GM12878 (cell line): ENCODE measurements at regions not wholly inside any gene's neighbourhood (a gene's known extent, or its start where the extent isn't known, plus 50 kb on each side); places are given as distances from the start of the nearest gene placed in this dataset.

Experiments
- ATAC-seq: fragments of 200-7000 bp; cut with Tn5 transposase; 3 replicates; pipeline ENCODE4 v1.9.1; 2020; ENCODE audit warnings: mild to moderate bottlenecking, moderate library complexity
- BruUV-seq: library from RNA; stranded (reverse); fragments of 400-500 nt; replicated peaks from 2 replicates; lab custom pipeline; 2021; lab: Mats Ljungman, UMichigan
- CTCF ChIA-PET: fragments of 300-600 bp; sonication (Branson Sonifier 250); formaldehyde crosslinking; extraction: SDS; loops from one replicate; lab custom pipeline; 2021; ENCODE audit warnings: inconsistent platforms; lab: Yijun Ruan, JAX
- POLR2A ChIA-PET: fragments of 350-600 bp; formaldehyde crosslinking; extraction: SDS; loops from one replicate; lab custom pipeline; 2021; ENCODE audit warnings: inconsistent platforms; lab: Charles Lee
- RAD21 ChIA-PET: fragments of 300-600 bp; sonication (Branson Sonifier 250); formaldehyde crosslinking; loops from one replicate; lab custom pipeline; 2023; ENCODE audit warnings: antibody characterized with exemption; ENCODE audit not compliant: unreplicated experiment; lab: Charles Lee
- SMC1A ChIA-PET: fragments of 300-600 bp; sonication (Branson Sonifier 250); formaldehyde crosslinking; loops from one replicate; lab custom pipeline; 2023; ENCODE audit not compliant: unreplicated experiment, uncharacterized antibody; lab: Charles Lee
- DNase-seq: peaks from one replicate; pipeline ENCODE4 v3.0.0-alpha.2; 2011; ENCODE audit warnings: low read depth, low spot score
- FAIRE-seq: peaks from 3 replicates; lab custom pipeline; 2011; peaks lifted over from hg19 to GRCh38; lab: Jason Lieb, UNC
- H2AFZ ChIP-seq: 2 replicates; pipeline ENCODE4 v1.6.0; 2011; ENCODE audit warnings: low read depth, low read length, control low read depth; ENCODE audit not compliant: control insufficient read depth
- H3K27ac ChIP-seq: 2 replicates; pipeline ENCODE4 v1.5.1; 2011; ENCODE audit warnings: control low read depth; ENCODE audit not compliant: control insufficient read depth, insufficient read depth
- H3K27me3 ChIP-seq, 2 experiments: replicated peaks in 1 of 2; 2 replicates each; pipeline versions ENCODE4 v1.6.0 to v1.6.1; 2011; ENCODE audit warnings: low read length in 1 of 2; ENCODE audit not compliant: control insufficient read depth in 2 of 2, insufficient read depth in 2 of 2
- H3K36me3 ChIP-seq, 2 experiments: 2 replicates each; pipeline ENCODE4 v1.5.1; 2011; ENCODE audit warnings: low read length in 1 of 2; ENCODE audit not compliant: control insufficient read depth in 2 of 2, insufficient read depth in 2 of 2
- H3K4me1 ChIP-seq: 2 replicates; pipeline ENCODE4 v1.6.1; 2011; ENCODE audit warnings: mild to moderate bottlenecking, low read length, moderate library complexity, mixed read lengths; ENCODE audit not compliant: control insufficient read depth, insufficient read depth
- H3K4me2 ChIP-seq: 2 replicates; pipeline ENCODE4 v1.6.0; 2011; ENCODE audit warnings: control low read depth; ENCODE audit not compliant: control insufficient read depth, insufficient read depth
- H3K4me3 ChIP-seq: fragments of 200-600 bp; sonication (generic); 2 replicates; pipeline ENCODE4 v1.5.1; 2016
- H3K79me2 ChIP-seq: 2 replicates; pipeline ENCODE4 v1.6.0; 2011; ENCODE audit warnings: low read length; ENCODE audit not compliant: control insufficient read depth, insufficient read depth
- H3K9ac ChIP-seq: 2 replicates; pipeline ENCODE4 v1.8.0; 2011; ENCODE audit warnings: low read length, control low read depth, mixed read lengths; ENCODE audit not compliant: control insufficient read depth, insufficient read depth
- H3K9me3 ChIP-seq: replicated peaks from 3 replicates; pipeline ENCODE4 v1.5.1; 2011; ENCODE audit warnings: mild to moderate bottlenecking, low read length; ENCODE audit not compliant: control insufficient read depth, insufficient read depth
- H4K20me1 ChIP-seq: 2 replicates; pipeline ENCODE4 v1.6.0; 2011; ENCODE audit not compliant: control insufficient read depth, insufficient read depth
- BHLHE40 ChIP-seq, 2 experiments: fragments of 450-650 bp in 1 of 2; IDR thresholded peaks; 2 replicates each; pipeline ENCODE4 v1.6.1; 2011 to 2017; ENCODE audit warnings: low read depth in 2 of 2, borderline replicate concordance in 1 of 2, improper control_type of control experiment in 1 of 2, low read length in 1 of 2, mild to moderate bottlenecking in 1 of 2
- BMI1 ChIP-seq: fragments of 450-650 bp; IDR thresholded peaks from 2 replicates; pipeline ENCODE4 v1.6.1; 2016; ENCODE audit warnings: mild to moderate bottlenecking, moderate library complexity, borderline replicate concordance
- HCFC1 ChIP-seq: fragments of 150-350 bp; IDR thresholded peaks from 2 replicates; pipeline ENCODE4 v1.6.1; 2014; ENCODE audit warnings: low read length
- JUND ChIP-seq: IDR thresholded peaks from 2 replicates; pipeline ENCODE4 v1.6.1; 2012; ENCODE audit warnings: low read depth, mild to moderate bottlenecking, low read length, improper control_type of control experiment, moderate library complexity
- LARP7 ChIP-seq: fragments of 450-650 bp; IDR thresholded peaks from 2 replicates; pipeline ENCODE4 v1.6.1; 2017; ENCODE audit warnings: mild to moderate bottlenecking
- MTA3 ChIP-seq: IDR thresholded peaks from 2 replicates; pipeline ENCODE4 v1.6.1; 2012; ENCODE audit warnings: low read length, inconsistent platforms, borderline replicate concordance
- POLR2A ChIP-seq: IDR thresholded peaks from 2 replicates; pipeline ENCODE4 v1.6.1; 2011; ENCODE audit warnings: low read depth, mild to moderate bottlenecking, low read length
- POLR2AphosphoS5 ChIP-seq: IDR thresholded peaks from 2 replicates; pipeline ENCODE4 v1.6.1; 2011; ENCODE audit warnings: mild to moderate bottlenecking, low read length, inconsistent platforms
- REST ChIP-seq: IDR thresholded peaks from 2 replicates; pipeline ENCODE4 v1.6.1; 2012; ENCODE audit warnings: mild to moderate bottlenecking, low read depth, low read length
- SMARCA5 ChIP-seq: fragments of 450-650 bp; IDR thresholded peaks from 2 replicates; pipeline ENCODE4 v1.6.1; 2017; ENCODE audit warnings: mild to moderate bottlenecking
- STAT3 ChIP-seq: IDR thresholded peaks from 2 replicates; pipeline ENCODE4 v1.6.1; 2011; ENCODE audit warnings: low read depth, low read length, improper control_type of control experiment
- USF1 ChIP-seq: IDR thresholded peaks from 2 replicates; pipeline ENCODE4 v1.6.1; 2011; ENCODE audit warnings: borderline replicate concordance, low read depth, mild to moderate bottlenecking, moderate library complexity, mixed read lengths, low read length; ENCODE audit not compliant: insufficient read depth; ENCODE audit errors: extremely low read length
- ZNF592 ChIP-seq: fragments of 450-650 bp; IDR thresholded peaks from 2 replicates; pipeline ENCODE4 v1.6.1; 2017; ENCODE audit warnings: mild to moderate bottlenecking, moderate library complexity
- WGBS: methylation state at CpG from one replicate; pipeline ENCODE4 v1.1.6; 2016; ENCODE audit warnings: low lambda C conversion rate; ENCODE audit not compliant: insufficient replicate concordance, insufficient coverage; ENCODE audit errors: missing lambda C conversion rate; 5-methylcytosine and 5-hydroxymethylcytosine counted together
- in situ Hi-C: fragments of 300-500 bp; cut with MboI; formaldehyde crosslinking; loops from 9 replicates; pipeline ENCODE4 v1.14.3; 2018; ENCODE audit warnings: mixed read lengths
- intact Hi-C: fragments of 100-400 bp; cut with micrococcal nuclease; formaldehyde crosslinking; loops from one replicate; pipeline ENCODE4 v1.14.2; 2022; ENCODE audit not compliant: unreplicated experiment

GRCh38 chr6:87784690-87785089 is 82.7 kb upstream of the AKIRIN2 start:
- in situ Hi-C loops: no loop called here
- BruUV-seq: no TSS peak

More at GRCh38 chr6:87784690-87785089, 82.7 kb upstream of the AKIRIN2 start:
- Histone ChIP-seq H3K9me3 (no peaks in the 10 kb centered on the region), H3K9ac (no peak overlapping the region), H3K27me3 (no peaks in the 10 kb centered on the region), H3K79me2 (no peaks in the 10 kb centered on the region), H3K4me1 (no peaks in the 10 kb centered on the region), H3K27ac (no peak overlapping the region), H3K4me2 (no peak overlapping the region), H2AFZ (no peak overlapping the region), H3K36me3 (no peaks in the 10 kb centered on the region), H3K4me3 (no peak overlapping the region), H4K20me1 (no peaks in the 10 kb centered on the region)
- FAIRE-seq (no peak), DNase-seq (no peak), ATAC-seq (no peak)
- intact Hi-C loops: no loop called here
- TF ChIP-seq MTA3: no peak
- no peak for TF ChIP-seq POLR2AphosphoS5
- TF ChIP-seq BHLHE40 (IDR thresholded peaks at IDR 0.05; ENCODE audit: borderline replicate concordance in 1 of 2, low read depth in 2 of 2, low read length in 1 of 2): no peak
- TF ChIP-seq BMI1: no peak
- TF ChIP-seq ZNF592: no peak
- no peak for TF ChIP-seq REST
- no peak for TF ChIP-seq HCFC1
- no peak for TF ChIP-seq LARP7
- TF ChIP-seq POLR2A: no peak
- no peak for TF ChIP-seq JUND
- TF ChIP-seq USF1: no peak
- no peak for TF ChIP-seq SMARCA5
- no peak for TF ChIP-seq STAT3
- WGBS: 94% methylated on average over 2 of the region's 2 CpGs
- ChIA-PET SMC1A (interaction anchor here (0.7 to 4.1 kb wide), 8 partner anchors 10 to 316 kb away, joined by 3 to 16 read pairs (median 3); no protein-coding TSS in a partner anchor), POLR2A (interaction anchor here (0.8 kb wide), 1 partner anchor 31 kb away, joined by 4 read pairs; no protein-coding TSS in a partner anchor), RAD21 (no interaction called here), CTCF (interaction anchor here (1.1 kb wide), 1 partner anchor 11 kb away, joined by 4 read pairs; no protein-coding TSS in a partner anchor)
